Esophagus (tissue), 2 donors: ENCODE measurements at regions not wholly inside any gene's neighbourhood (a gene's known extent, or its start where the extent isn't known, plus 50 kb on each side); places are given as distances from the start of the nearest gene placed in this dataset.

ENCODE experiments used
- H3K27ac ChIP-seq, 2 donors: one replicate each; pipeline ENCODE4 v1.5.1; 2013; ENCODE audit warnings: low read depth in 2 of 2, mild to moderate bottlenecking in 2 of 2, inconsistent platforms in 1 of 2, low read length in 1 of 2, moderate library complexity in 1 of 2
- H3K27me3 ChIP-seq, 2 donors: one replicate each; pipeline ENCODE4 v1.6.1; 2013; ENCODE audit warnings: low read length in 2 of 2, control low read depth in 1 of 2, mild to moderate bottlenecking in 1 of 2; ENCODE audit not compliant: insufficient read depth in 2 of 2, control insufficient read depth in 1 of 2
- H3K36me3 ChIP-seq, 2 donors: one replicate each; pipeline ENCODE4 v1.6.1; 2013; ENCODE audit warnings: low read length in 1 of 2; ENCODE audit not compliant: control insufficient read depth in 2 of 2, insufficient read depth in 2 of 2
- H3K4me1 ChIP-seq, 2 donors: one replicate each; pipeline ENCODE4 v1.6.1; 2013; ENCODE audit warnings: low read length in 1 of 2; ENCODE audit not compliant: control insufficient read depth in 2 of 2, insufficient read depth in 2 of 2
- H3K4me3 ChIP-seq, 2 donors: one replicate each; pipeline ENCODE4 v1.5.1; 2013; ENCODE audit warnings: low read length in 2 of 2, mild to moderate bottlenecking in 2 of 2, low read depth in 1 of 2, moderate library complexity in 1 of 2
- H3K9me3 ChIP-seq, 2 donors: one replicate each; pipeline ENCODE4 v1.6.1; 2013; ENCODE audit warnings: mild to moderate bottlenecking in 2 of 2, low read depth in 1 of 2, low read length in 1 of 2, moderate library complexity in 1 of 2; ENCODE audit not compliant: control insufficient read depth in 2 of 2, insufficient read depth in 1 of 2
- WGBS, 2 donors: extraction: QIAGEN DNeasy Blood & Tissue Kit; methylation state at CpG; one replicate each; pipeline ENCODE4 v1.1.7; 2013; 5-methylcytosine and 5-hydroxymethylcytosine counted together
- donor health status: healthy with polysubstance abuse.
- donor health status: Bipolar disorder and iron deficiency.

- H3K27me3 ChIP-seq = no peaks in the 10 kb centered on the region
- no peak overlapping the region for H3K4me3 ChIP-seq
- no peak overlapping the region for H3K27ac ChIP-seq
- no peaks in the 10 kb centered on the region for H3K4me1 ChIP-seq
- H3K36me3 ChIP-seq = no peaks in the 10 kb centered on the region
- no peaks in the 10 kb centered on the region for H3K9me3 ChIP-seq
These were observed 255.6 kb downstream of the ATP23 start for GRCh38 chr12:58196971-58197370.

DNA sequence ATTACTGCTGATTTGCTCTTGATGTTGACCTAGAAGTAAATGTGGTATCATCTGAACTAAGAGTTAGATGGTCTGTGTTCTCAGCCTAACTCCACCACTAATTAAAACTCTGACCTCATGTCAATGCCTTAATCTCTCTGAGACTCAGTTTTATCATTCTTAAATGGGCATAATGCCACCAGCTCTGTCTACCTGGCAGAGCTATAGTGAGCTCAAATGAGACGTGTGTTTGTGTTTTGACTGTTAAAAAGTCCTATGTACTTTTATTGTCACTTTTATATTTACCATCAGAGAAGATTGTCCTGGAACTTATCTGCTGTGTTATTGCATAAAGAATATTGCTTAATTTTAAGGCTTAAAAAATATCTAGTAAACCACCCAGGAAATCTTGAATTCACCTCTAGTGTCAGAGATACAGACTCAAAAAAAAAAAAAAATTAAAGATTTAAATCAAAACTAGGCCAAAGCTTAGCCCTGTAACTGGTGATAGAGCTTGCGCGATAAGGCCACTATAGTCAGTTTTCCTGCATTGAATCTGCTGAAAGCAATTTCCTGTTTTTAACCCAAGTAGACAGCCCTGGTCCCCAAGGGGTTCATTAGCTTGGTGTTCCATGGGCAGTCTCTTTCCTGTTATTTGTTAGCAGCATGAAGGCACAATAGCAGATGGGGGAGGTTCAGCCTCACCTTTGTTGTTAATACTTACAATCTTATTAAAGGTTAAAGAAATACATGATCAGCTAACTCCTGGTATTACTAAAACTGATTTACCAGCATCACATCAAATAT lies 261.8 kb downstream of the ATP23 start:
- Histone ChIP-seq H3K9me3 (no peaks in the 10 kb centered on the region), H3K27ac (no peak overlapping the region), H3K4me1 (no peaks in the 10 kb centered on the region), H3K4me3 (no peak overlapping the region), H3K27me3 (no peaks in the 10 kb centered on the region), H3K36me3 (no peaks in the 10 kb centered on the region)
- 75 to 77% methylated on average over 3 of the region's 3 CpGs for WGBS, 2 donors

DNA sequence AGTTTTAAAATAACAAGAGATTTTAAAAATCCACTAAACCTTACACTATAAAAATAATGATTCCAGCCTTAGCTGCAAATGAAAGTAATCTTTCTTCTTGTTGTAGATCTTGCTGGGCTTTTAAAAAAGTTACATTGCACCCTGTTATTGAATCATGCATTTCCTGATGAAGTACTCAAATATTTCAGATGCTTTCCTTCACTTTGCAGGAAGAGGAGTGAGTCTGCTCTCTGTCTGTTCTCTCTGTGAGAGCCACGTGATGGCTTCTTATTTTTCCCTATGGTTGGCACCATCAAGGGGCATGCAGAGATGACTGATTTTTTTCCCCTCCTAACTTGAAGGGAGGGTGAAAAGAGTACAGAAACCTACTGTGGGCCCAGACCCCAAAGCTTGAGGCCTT lies 262.7 kb downstream of the ATP23 start:
- H3K36me3 ChIP-seq = no peaks in the 10 kb centered on the region
- H3K4me1 ChIP-seq = no peaks in the 10 kb centered on the region
- no peak overlapping the region for H3K4me3 ChIP-seq
- no peak overlapping the region for H3K27ac ChIP-seq
- 49 to 55% methylated on average over 1 of the region's 1 CpG for WGBS, 2 donors
- H3K9me3 ChIP-seq = no peaks in the 10 kb centered on the region
- H3K27me3 ChIP-seq = no peaks in the 10 kb centered on the region

DNA sequence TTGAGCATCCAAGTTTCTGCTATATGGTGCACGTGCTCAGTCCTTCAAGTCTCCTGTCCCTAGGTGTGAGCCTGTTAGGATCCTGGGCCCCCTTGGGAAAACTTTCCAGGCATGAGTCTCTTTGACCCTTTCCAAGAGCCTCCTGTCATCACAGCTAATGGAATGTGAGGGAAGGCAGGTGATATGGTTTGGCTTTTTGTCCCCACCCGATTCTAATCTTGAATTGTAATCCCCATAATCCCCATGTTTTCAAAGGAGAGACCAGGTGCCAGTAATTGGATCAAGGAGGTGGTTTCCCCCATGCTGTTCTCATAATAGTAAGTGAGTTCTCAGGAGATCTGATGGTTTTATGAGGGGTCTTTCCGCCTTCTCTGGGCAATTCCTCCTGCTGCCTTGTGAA lies 265.5 kb downstream of the ATP23 start:
- no peaks in the 10 kb centered on the region for H3K4me1 ChIP-seq
- H3K9me3 ChIP-seq = no peaks in the 10 kb centered on the region
- no peaks in the 10 kb centered on the region for H3K27me3 ChIP-seq
- H3K27ac ChIP-seq = no peak overlapping the region
- WGBS, 2 donors = 67 to 74% methylated on average over 3 of the region's 3 CpGs
- no peaks in the 10 kb centered on the region for H3K36me3 ChIP-seq
- no peak overlapping the region for H3K4me3 ChIP-seq

DNA sequence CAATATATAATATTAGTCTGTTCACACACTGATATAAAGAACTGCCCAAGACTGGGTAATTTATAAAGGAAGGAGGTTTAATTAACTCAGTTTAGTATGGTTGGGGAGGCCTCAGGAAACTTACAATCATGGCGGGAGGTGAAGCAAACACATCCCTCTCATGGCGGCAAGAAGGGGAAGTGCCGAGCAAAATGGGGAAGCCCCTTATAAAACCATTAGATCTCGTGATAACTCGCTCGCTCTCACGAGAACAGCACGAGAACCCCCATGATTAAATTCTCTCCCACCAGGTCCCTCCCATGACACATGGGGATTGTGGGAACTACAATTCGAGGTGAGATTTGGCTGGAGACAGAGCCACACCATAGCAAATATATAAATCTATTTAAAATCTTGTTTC lies 269.8 kb downstream of the ATP23 start:
- Histone ChIP-seq H3K4me3 (no peak overlapping the region), H3K36me3 (no peaks in the 10 kb centered on the region), H3K27ac (no peak overlapping the region), H3K9me3 (no peaks in the 10 kb centered on the region), H3K4me1 (no peaks in the 10 kb centered on the region), H3K27me3 (no peaks in the 10 kb centered on the region)
- WGBS, 2 donors = 89 to 94% methylated on average over 9 of the region's 9 CpGs

GRCh38 chr12:58217130-58217529 lies 275.8 kb downstream of the ATP23 start:
- no peaks in the 10 kb centered on the region for H3K9me3 ChIP-seq
- H3K36me3 ChIP-seq = no peaks in the 10 kb centered on the region
- no peak overlapping the region for H3K4me3 ChIP-seq
- 89 to 96% methylated on average over 1 of the region's 1 CpG for WGBS, 2 donors
- no peaks in the 10 kb centered on the region for H3K27me3 ChIP-seq
- no peaks in the 10 kb centered on the region for H3K4me1 ChIP-seq
- no peak overlapping the region for H3K27ac ChIP-seq

- H3K27me3 ChIP-seq = no peaks in the 10 kb centered on the region
- 76 to 83% methylated on average over 3 of the region's 3 CpGs for WGBS, 2 donors
- H3K9me3 ChIP-seq = no peaks in the 10 kb centered on the region
- H3K36me3 ChIP-seq = no peaks in the 10 kb centered on the region
- H3K4me1 ChIP-seq = no peaks in the 10 kb centered on the region
- H3K27ac ChIP-seq = no peak overlapping the region
- no peak overlapping the region for H3K4me3 ChIP-seq
These were observed 283.3 kb downstream of the ATP23 start for GRCh38 chr12:58224536-58225105.

DNA sequence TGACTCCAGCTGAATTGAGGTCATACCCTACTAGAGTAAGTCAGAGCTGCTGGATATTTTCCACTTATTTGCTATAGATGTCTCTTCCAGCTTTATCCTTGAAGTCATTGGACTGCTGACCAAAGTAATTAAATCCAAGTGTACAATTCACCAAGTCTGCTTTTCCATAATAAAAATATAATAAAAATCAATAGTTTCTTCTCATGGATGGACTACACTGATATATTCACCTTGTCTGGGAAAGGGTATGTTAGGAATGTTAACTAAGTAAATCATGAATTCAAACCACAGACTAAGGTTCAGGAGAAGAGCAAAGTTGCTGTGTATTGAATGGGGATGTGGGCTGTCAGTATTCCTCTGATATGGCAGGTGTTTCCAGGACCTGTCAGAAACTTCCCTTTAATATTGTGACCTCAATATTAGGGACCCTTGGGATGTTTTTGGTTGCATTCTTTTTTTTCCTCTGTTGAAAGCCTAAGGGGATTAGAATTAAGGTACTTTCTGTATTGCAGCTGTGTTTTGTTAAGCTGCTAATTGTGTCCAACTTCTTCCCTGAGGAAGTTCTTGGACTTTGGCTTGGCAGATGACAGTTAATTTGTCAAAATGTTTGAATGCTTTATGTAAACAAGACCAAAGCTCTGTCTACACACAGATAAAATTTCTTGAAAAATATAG lies 284.0 kb downstream of the ATP23 start:
- H3K9me3 ChIP-seq = no peaks in the 10 kb centered on the region
- H3K4me3 ChIP-seq = no peak overlapping the region
- no peaks in the 10 kb centered on the region for H3K4me1 ChIP-seq
- no peaks in the 10 kb centered on the region for H3K36me3 ChIP-seq
- H3K27me3 ChIP-seq = no peaks in the 10 kb centered on the region
- H3K27ac ChIP-seq = no peak overlapping the region

DNA sequence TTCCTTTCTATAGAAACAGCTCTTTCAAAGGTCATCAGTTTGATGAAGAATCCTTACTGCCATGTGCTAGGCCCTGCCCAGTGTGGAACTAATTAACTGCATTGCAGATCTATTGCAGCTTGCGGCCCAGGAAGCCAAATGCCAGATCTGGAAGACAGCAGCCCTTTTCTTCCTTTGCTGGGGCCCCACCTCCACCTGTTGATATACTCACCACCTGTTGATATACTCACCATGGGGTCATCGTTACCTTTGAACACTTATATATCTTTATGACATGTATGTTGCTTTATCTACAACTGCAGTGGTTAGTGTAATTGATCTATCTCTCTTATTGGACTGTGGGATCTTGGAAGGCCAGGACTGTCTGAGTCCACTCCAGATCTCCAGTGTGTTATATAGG lies 292.5 kb downstream of the ATP23 start:
- 82 to 95% methylated on average over 2 of the region's 2 CpGs for WGBS, 2 donors
- H3K4me1 ChIP-seq = no peaks in the 10 kb centered on the region
- H3K27ac ChIP-seq = no peak overlapping the region

GRCh38 chr12:58238411-58238810 lies 297.0 kb downstream of the ATP23 start:
- Histone ChIP-seq H3K27me3 (peaks cover 0 to 4% of the 10 kb centered on the region in 2 donors), H3K27ac (no peak overlapping the region), H3K4me1 (no peaks in the 10 kb centered on the region), H3K36me3 (no peaks in the 10 kb centered on the region), H3K9me3 (no peaks in the 10 kb centered on the region), H3K4me3 (no peak overlapping the region)
- 84% methylated on average over 3 of the region's 3 CpGs for WGBS, 2 donors

More for the DNA sequence above, 292.5 kb downstream of the ATP23 start:
- Histone ChIP-seq H3K9me3 (peaks cover 0 to 2% of the 10 kb centered on the region in 2 donors), H3K36me3 (no peaks in the 10 kb centered on the region), H3K27me3 (no peaks in the 10 kb centered on the region), H3K4me3 (no peak overlapping the region)
